ENCODE measurements at regions not wholly inside any gene's neighbourhood (a gene's known extent, or its start where the extent isn't known, plus 50 kb on each side); places are given as distances from the start of the nearest gene placed in this dataset.

GRCh38 chr6:93822434-93823265, 403.3 kb upstream of the EPHA7 start:
- H3K36me3 ChIP-seq (ENCODE audit: control insufficient read depth, insufficient read depth, low read length), result no peaks in the 10 kb centered on the region
- TF ChIP-seq CTCF (IDR thresholded peaks at IDR 0.05; ENCODE audit: insufficient read depth, low read depth, low read length), result no peak
- ChIA-PET CTCF (no interaction called here), POLR2A (no interaction called here)
- no peaks in the 10 kb centered on the region for H3K27me3 ChIP-seq (ENCODE audit: control insufficient read depth, insufficient read depth, low read length)
- DNase-seq (ENCODE audit: low read depth), result no peak
- H3K4me3 ChIP-seq (ENCODE audit: low read depth, low read length), result no peak overlapping the region

GRCh38 chr6:93821953-93822352, 402.6 kb upstream of the EPHA7 start:
- ChIA-PET POLR2A (no interaction called here), CTCF (no interaction called here)
- Histone ChIP-seq H3K27me3 (ENCODE audit: control insufficient read depth, insufficient read depth, low read length) (no peaks in the 10 kb centered on the region), H3K36me3 (ENCODE audit: control insufficient read depth, insufficient read depth, low read length) (no peaks in the 10 kb centered on the region), H3K4me3 (ENCODE audit: low read depth, low read length) (no peak overlapping the region)
- TF ChIP-seq CTCF (IDR thresholded peaks at IDR 0.05; ENCODE audit: insufficient read depth, low read depth, low read length), result no peak
- DNase-seq (ENCODE audit: low read depth), result no peak

- POLR2A ChIA-PET, result no interaction called here
- CTCF ChIA-PET, result interaction anchor here (0.7 kb wide), 1 partner anchor 174 kb away, joined by 3 read pairs; no protein-coding TSS in a partner anchor
- Histone ChIP-seq H3K27me3 (ENCODE audit: control insufficient read depth, insufficient read depth, low read length) (no peaks in the 10 kb centered on the region), H3K36me3 (ENCODE audit: control insufficient read depth, insufficient read depth, low read length) (no peaks in the 10 kb centered on the region), H3K4me3 (ENCODE audit: low read depth, low read length) (no peak overlapping the region)
- no peak for TF ChIP-seq CTCF (IDR thresholded peaks at IDR 0.05; ENCODE audit: insufficient read depth, low read depth, low read length)
- DNase-seq (ENCODE audit: low read depth), result no peak
Observed at GRCh38 chr6:93820465-93821082, 401.2 kb upstream of the EPHA7 start.

GRCh38 chr6:93819189-93819588, 399.8 kb upstream of the EPHA7 start:
- ChIA-PET CTCF (no interaction called here), POLR2A (no interaction called here)
- DNase-seq (ENCODE audit: low read depth), result no peak
- H3K36me3 ChIP-seq (ENCODE audit: control insufficient read depth, insufficient read depth, low read length), result no peaks in the 10 kb centered on the region
- H3K27me3 ChIP-seq (ENCODE audit: control insufficient read depth, insufficient read depth, low read length), result no peaks in the 10 kb centered on the region
- no peak for TF ChIP-seq CTCF (IDR thresholded peaks at IDR 0.05; ENCODE audit: insufficient read depth, low read depth, low read length)
- no peak overlapping the region for H3K4me3 ChIP-seq (ENCODE audit: low read depth, low read length)

GRCh38 chr6:93817937-93818336, 398.6 kb upstream of the EPHA7 start:
- no peak for DNase-seq (ENCODE audit: low read depth)
- POLR2A ChIA-PET, result interaction anchor here (0.6 kb wide), 1 partner anchor 103 kb away, joined by 3 read pairs; no protein-coding TSS in a partner anchor
- no peak for TF ChIP-seq CTCF (IDR thresholded peaks at IDR 0.05; ENCODE audit: insufficient read depth, low read depth, low read length)
- H3K27me3 ChIP-seq (ENCODE audit: control insufficient read depth, insufficient read depth, low read length), result no peaks in the 10 kb centered on the region
- no peak overlapping the region for H3K4me3 ChIP-seq (ENCODE audit: low read depth, low read length)
- H3K36me3 ChIP-seq (ENCODE audit: control insufficient read depth, insufficient read depth, low read length), result no peaks in the 10 kb centered on the region
- CTCF ChIA-PET, result no interaction called here

Measured in BJ (cell line).